Fibroblast of the aortic adventitia (primary cell): ENCODE measurements at regions not wholly inside any gene's neighbourhood (a gene's known extent, or its start where the extent isn't known, plus 50 kb on each side); places are given as distances from the start of the nearest gene placed in this dataset.

Source experiments
- DNase-seq: peaks from one replicate; pipeline ENCODE4 v3.0.0-alpha.2; 2010; ENCODE audit warnings: low read depth
- H3K4me3 ChIP-seq: 2 replicates; pipeline ENCODE4 v1.5.1; 2011; ENCODE audit warnings: low read depth, mild to moderate bottlenecking, control low read depth, low read length, moderate library complexity
- TF ChIP-seq, protein P1 (sequence below): IDR thresholded peaks from 2 replicates; pipeline ENCODE4 v1.5.1; 2011; ENCODE audit warnings: mild to moderate bottlenecking, low read length, control low read depth, inconsistent platforms; ENCODE audit not compliant: insufficient read depth

GRCh38 chr14:73764406-73765280 is 50.5 kb upstream of the PNMA1 start:
- no peak for DNase-seq
- TF ChIP-seq, protein P1, sequence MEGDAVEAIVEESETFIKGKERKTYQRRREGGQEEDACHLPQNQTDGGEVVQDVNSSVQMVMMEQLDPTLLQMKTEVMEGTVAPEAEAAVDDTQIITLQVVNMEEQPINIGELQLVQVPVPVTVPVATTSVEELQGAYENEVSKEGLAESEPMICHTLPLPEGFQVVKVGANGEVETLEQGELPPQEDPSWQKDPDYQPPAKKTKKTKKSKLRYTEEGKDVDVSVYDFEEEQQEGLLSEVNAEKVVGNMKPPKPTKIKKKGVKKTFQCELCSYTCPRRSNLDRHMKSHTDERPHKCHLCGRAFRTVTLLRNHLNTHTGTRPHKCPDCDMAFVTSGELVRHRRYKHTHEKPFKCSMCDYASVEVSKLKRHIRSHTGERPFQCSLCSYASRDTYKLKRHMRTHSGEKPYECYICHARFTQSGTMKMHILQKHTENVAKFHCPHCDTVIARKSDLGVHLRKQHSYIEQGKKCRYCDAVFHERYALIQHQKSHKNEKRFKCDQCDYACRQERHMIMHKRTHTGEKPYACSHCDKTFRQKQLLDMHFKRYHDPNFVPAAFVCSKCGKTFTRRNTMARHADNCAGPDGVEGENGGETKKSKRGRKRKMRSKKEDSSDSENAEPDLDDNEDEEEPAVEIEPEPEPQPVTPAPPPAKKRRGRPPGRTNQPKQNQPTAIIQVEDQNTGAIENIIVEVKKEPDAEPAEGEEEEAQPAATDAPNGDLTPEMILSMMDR = no peak
- H3K4me3 ChIP-seq = no peak overlapping the region
